Mammary epithelial cell (primary cell): ENCODE measurements at regions not wholly inside any gene's neighbourhood (a gene's known extent, or its start where the extent isn't known, plus 50 kb on each side); places are given as distances from the start of the nearest gene placed in this dataset.

Source experiments
- CTCF ChIP-seq, 2 donors: IDR thresholded peaks in 1 of 2; conservative IDR thresholded peaks in 1 of 2; 2 replicates each; pipeline ENCODE4 v1.5.1; 2011 to 2012; ENCODE audit warnings: inconsistent platforms in 2 of 2, low read length in 2 of 2, mild to moderate bottlenecking in 2 of 2, control low read depth in 1 of 2, low read depth in 1 of 2; ENCODE audit not compliant: insufficient read depth in 1 of 2; ENCODE audit errors: extremely low read depth in 1 of 2
- EZH2 ChIP-seq: IDR thresholded peaks from 2 replicates; pipeline ENCODE4 v1.6.1; 2012; ENCODE audit warnings: low read length, inconsistent platforms, borderline replicate concordance

DNA sequence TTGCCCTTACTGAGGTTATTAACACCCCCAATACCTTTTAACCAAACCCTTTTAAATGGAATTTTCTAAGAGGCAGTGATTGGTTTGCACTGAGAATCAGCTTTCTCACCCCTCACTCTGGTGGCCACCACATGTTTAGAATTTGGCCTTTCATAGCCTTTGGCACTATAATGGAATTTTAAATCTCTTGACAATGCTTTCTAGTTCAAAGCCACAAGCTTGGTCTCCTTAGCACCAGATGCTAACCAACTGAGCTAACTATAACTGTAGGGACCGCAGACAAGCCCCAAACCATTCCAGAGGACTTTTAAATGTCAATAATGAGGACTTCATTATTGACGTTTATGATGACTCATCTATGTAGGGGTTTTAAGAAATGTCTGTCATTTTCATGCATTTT lies 238.7 kb upstream of the SNX7 start:
- TF ChIP-seq CTCF (conservative IDR thresholded peaks at IDR 0.05 in 1 of 2, IDR thresholded peaks at IDR 0.05 in 1 of 2; ENCODE audit: extremely low read depth in 1 of 2, insufficient read depth in 1 of 2, low read depth in 1 of 2, low read length in 2 of 2) (no peak), EZH2 (no peak)
